ENCODE measurements at regions not wholly inside any gene's neighbourhood (a gene's known extent, or its start where the extent isn't known, plus 50 kb on each side); places are given as distances from the start of the nearest gene placed in this dataset.

DNA sequence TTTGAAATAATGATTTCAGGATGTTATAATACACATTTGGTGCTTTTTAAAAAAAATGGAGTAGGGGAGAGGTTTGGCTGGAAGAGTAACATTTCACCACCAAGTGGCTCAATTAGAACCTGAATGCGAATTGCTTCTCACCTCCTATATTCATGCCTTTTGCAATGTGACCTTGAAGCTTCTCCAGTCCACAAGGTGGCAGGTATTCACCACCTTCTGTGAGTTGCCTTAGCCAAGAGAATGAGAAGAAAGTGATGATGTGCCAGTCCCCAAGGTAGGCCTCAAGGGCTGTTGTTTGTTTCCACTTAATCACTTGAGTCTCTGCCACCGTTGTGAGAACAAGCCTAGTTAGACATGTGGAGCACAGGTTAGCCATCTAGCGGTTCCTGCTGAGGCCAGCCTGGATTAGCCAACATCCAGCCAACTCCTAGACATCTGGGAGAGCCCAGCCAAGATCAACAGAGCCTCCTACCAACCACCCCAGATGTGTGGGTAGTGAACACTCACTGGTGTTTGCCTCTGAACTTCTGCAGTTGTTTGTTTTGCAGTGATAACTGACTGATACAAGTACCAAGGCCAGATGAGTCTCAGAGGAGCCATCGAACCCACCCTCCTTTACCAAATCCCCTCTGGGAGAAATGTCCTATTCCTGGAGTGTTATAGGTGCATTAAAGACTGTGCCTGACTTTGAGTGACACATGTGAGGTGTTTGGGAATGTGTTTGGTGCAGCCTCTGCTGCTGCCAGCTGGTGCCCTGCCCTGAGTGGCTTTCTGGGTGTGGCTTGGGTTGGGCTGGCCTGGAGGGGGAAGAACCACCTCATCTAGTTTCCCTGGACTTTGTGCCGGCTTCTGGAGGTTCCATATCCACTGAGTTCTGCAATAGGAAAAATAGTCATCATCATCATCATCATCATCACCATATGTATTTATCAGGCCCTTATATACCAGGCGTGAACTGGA lies 132.5 kb upstream of the RFLNA start:
- DNase-seq (ENCODE audit: low spot score) = no peak

DNA sequence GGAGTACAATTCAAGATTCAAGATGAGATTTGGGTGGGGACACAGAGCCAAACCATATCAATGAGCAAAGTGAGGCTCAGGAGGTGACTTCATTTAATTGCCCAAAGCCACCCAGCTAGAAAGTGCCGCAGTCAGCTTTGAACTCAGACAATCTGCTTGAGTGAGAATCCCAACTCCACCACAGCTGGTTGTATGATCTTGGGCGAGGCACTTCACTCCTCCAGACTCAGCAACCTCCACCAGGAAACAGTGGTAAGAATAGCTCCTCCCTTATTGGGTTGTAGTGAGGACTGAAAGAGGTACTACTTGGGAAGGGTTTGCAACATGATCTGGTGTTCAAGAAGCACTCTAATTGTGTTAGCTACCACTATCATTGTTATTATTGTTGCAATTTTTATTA lies 129.2 kb upstream of the RFLNA start:
- DNase-seq (ENCODE audit: low spot score) = no peak

DNA sequence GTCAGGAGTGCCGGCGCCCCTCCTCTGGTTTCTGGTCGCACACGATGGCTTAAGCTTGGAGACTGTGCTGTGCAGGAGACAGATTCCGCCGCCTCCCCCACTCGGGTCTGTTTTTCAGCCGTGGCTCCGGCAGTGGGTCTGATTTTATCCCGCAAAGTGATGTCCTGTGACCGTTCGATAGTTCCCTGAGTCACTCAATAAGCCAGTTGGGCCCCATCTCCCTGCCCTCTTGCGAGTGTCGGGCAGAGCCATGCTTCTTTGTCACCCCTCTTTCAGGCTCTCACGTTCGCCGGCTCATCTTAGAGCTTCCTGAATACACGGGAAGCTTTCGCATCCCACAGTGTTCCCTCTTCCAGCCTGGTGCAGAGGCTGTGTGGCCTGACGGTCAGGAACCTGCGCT lies 127.8 kb upstream of the RFLNA start:
- no peak for DNase-seq (ENCODE audit: low spot score)

DNA sequence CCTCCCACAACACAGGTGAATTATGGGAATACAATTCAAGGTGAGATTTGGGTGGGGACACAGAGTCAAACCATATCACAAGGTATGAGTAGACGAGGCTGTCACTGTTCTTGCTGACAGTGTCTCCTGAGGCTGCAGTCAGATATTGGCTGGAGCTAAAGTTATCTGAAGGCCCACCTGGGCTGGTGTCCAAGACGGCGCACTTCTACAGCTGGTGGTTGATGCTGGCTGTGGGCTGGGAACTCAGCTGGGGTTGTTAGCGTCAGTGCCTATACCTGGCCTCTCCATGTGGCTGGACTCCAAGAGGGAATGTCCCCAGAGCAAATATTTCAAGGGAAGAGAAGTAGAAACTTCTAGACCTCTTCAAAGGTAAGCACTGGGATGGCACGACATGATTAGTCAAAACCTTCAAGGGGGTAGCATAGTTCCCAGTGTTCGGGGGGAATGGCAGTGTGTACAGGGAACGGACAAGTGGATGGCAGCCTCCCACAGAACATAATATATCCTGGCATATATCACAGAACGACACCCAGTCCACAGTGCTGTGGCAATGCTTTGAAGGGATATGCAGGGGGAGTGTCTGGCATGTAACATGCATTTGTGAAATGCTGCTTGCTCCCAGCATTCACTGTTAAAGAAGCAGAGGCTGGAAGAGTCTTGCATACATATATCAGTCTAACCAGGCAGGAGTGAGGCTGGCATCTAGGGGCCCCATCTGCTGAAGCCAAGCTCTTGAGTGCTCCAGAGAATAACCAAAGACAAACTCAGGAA lies 126.7 kb upstream of the RFLNA start:
- no peak for DNase-seq (ENCODE audit: low spot score)

DNA sequence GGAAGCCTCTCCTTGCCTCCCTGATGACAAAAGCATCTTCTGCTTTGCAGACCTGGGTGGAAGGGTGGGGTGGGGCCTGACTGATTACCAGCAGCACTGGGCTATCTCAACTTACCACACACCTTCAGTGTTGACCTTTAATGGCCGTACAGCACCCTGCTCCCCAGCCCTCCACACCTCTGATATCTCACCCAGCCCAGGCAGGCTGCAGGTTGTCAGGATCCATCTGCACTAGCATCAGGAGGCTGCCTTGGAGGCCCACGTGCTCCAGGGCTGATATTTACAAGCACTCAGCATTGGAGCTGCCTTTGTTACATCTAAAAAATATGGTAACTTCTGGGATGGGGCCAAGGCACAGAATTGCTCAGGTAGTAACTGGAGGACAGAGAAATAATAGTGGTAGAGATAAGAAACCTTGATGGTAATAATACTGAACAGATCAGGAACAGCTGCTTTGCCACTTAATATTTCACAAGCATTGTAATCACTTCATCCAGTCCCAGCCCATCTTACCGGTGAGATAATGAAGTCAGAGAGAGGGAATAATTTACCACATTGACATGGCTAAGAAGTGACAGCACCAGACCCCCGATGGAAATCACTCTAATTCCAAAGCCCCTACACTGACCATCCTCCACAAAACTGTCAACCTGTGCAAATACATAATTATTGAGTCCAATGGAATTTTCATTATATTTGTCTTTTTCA lies 125.2 kb upstream of the RFLNA start:
- DNase-seq (ENCODE audit: low spot score) = no peak

DNA sequence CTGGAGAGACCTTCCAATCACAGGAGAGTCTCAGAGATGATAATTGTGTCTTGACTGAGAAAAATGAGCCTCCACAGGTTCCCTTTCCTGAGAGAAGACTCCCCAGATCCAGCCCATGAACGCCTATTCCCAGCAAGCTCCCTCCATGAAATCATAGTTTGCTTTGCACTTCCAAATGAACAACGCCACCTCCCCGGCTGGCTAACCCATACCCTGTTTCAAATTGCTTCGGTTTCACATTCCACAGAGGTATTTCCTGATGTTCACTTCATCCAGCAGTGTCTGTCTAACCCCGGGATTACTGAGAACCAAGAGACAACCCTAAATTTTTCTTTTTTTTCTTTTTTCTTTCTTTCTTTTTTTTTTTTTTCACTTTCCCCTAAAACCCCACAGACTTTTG lies 124.1 kb upstream of the RFLNA start:
- no peak for DNase-seq (ENCODE audit: low spot score)

DNA sequence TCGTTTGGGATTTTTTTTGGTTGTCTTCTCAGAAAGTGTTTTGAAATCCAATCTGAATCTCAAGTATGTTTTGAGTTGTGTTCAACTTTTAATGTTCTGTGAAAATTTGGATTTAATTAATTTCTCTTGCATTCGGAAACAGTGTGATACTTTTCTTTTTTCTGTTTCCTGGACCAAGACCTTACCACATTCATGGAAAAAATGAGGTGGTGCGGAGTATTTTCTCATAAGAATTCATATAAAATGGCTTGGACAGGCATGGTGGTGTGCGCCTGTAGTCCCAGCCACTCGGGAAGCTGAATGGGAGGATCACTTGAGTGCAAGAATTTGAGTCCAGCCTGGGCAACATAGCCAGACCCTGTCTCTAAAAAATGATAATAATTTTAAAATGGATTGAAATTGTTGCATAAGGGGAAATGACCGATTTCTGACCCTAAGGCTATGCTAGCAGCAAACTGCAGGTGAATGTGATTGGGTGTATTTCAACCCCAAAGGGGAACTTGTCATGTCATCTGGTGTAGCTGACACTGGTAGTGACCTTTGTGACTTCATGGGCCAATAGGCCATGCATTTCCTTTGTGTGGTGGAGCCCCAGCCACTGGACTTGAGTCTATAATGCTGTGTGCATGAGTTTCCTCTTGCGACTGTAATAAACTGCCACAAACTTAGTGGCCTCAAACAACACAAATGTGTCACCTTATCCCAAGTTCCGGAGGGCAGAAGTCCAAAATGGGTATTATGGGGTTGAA lies 123.5 kb upstream of the RFLNA start:
- no peak for DNase-seq (ENCODE audit: low spot score)

DNA sequence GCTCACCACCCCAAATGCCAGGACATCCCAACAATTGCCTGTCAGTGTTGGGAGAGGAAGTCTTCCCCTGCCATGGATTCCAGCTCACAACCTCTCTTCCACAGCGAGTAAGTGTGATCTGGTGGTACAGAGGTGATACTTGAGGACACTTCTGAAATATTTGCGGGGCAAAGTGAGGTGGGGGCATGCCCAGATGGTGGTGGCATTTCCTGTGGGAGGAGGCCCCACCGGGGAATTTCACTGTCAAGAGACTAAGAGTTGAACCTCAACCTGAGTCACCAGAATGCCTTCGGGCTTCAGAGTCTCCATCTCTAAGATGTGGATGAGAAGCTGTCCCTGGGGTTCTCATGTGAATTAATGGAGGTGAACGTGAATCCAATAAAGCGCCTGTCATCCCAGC lies 122.3 kb upstream of the RFLNA start:
- DNase-seq (ENCODE audit: low spot score) = no peak

DNA sequence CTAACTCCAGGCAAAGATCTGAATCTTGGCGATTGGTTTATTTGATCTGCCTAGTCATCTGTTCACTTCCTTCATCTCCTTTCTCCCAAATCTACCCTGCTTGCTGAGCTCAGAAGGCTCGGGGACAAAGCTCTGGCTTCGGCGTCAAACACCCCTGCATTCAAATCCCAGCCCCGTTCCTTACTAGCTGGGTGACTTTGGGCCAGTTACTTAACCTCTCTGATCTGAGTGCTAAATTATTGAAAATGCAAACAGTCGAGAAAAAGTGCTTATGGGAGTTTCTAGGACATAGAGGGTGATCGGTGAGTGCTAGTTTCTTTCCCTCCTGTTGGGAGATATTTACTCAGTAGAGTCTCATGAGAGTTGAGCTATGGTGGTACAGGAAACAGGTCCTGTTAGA lies 121.2 kb upstream of the RFLNA start:
- no peak for DNase-seq (ENCODE audit: low spot score)

DNA sequence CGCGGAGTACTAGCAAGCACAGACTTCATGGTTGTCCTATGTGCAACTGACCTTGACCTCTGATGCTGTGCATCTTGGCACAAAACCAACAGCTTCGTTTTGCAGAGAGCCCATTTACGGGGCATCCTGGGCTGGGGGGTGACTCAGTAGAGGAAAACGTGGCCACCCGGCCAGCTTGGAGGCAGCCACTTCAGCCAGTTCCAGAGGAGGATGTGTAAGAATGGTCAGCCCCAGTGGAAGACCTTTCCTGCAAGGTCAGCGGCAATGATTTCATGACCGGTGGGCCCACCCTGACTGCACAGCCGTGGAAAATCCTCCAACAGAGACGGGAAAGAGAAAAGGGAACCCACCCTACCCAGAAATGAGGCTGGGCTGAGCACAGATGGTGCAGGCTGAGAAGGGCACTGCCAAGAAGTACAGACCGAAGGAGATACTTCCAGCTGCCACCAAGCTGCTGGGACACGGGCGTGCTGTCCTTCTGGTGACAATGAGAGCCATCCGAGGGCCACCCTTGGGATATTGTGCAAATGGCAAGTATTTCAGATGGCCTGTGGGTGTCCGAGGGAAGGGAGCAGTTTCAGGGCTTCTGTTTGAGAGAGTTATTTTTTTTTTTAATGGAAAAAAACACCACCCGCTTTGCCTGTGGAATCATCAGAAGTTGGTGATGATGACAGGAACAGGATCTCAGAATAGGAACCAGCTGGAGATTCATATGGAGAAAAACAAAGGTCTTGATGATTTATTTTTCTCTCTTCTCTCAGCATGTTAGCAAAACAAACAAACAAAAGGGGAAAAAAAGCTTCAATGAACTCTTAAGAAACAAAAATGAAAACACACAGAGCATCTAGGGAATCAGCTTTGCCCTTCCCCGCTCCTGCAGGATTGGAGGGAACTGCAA lies 120.2 kb upstream of the RFLNA start:
- DNase-seq (ENCODE audit: low spot score) = no peak

DNA sequence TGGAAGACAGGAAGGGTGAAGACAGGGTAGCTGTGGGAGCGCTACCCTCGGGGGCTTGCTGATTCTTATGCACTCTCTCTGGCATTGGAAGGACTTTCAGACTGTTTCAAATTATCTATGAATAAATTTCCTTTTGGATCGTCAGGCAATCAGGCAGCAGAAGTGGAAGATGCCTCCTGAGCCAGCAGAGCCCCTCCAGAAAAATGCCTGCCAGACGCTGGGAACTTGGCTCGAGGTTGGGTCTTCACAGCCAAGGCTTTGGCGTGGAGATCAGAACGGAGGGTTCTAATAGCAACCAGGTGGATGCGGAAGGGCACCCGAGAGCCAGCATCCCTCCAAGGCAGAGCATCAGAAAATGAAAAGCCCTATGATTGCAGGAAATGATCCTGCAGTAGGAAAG lies 119.2 kb upstream of the RFLNA start:
- DNase-seq (ENCODE audit: low spot score) = no peak

DNA sequence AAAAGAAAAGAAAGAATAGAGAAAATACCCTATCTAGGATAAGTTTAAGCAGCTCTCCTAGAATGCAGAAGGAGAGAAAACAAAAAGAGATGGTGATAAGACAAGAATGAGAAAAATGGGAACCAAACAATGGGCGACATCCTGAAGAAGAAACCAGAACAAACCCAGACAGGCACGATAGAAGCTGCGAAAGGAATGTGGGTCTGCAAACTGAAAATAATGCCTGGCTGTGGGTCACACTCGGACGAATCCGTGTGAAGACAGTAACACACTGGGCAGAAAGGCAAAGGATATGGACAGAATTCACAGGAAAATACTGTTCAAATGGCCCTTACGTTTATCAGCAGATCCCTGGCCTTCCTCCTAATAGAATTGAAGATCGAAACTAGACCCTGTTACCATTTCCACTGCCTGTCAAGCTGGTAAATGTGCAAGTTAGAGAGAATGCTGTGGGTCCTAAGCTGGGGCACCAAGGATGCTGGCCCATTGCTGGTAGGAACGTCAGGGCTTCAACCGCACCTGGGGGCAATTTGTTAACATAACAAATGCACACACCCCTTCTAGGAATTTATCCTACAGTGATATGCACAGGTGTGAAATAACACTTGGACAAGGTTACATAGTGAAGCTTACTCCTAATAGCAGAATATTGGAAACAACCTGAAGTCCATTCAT lies 117.5 kb upstream of the RFLNA start:
- no peak for DNase-seq (ENCODE audit: low spot score)

DNA sequence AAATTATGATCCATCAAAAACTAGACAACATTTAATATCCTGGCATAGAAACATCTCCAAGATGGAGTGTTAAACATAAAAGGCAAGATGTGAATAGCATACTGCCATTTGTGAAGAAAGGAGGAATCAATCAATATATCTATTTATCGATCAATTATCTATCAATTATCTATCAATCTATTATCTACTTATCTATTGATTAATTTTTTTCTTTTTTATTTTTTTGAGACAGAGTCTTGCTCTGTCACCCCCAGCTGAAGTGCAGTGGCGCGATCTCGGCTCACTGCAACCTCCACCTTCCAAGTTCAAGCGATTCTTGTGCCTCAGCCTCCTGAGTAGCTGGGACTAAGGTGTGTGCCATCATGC lies 117.0 kb upstream of the RFLNA start:
- DNase-seq (ENCODE audit: low spot score) = no peak

DNA sequence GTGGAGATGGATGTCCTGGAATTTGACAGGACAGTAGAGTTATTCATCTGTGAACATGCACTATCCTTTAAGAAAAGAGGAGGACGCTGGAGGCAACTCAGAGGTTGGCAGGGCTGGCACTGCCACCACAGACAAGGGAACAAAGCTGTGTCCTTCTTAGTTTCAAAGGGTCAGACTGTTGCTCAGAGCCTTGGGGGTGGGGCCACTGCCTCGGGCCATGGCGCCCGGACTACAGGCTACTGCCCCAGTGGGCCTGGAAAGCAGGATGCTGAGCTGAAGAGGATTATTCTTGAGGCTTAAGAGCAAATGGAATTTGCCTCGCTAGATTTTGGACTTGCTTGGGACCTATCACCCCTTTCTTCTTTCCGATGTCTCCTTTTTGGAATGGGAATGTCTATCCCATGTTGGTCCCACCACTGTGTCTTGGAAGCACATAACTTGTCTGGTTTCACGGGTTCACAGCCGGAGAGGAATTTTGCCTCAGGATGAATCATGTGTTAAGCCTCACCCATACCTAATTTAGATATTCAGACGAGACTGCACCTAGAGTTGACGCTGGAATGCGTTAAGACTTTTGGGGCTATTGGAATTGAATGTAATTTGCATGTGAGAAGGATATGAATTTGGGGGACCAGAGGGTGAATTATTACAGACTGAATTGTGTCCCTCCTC lies 114.8 kb upstream of the RFLNA start:
- DNase-seq (ENCODE audit: low spot score) = no peak

DNA sequence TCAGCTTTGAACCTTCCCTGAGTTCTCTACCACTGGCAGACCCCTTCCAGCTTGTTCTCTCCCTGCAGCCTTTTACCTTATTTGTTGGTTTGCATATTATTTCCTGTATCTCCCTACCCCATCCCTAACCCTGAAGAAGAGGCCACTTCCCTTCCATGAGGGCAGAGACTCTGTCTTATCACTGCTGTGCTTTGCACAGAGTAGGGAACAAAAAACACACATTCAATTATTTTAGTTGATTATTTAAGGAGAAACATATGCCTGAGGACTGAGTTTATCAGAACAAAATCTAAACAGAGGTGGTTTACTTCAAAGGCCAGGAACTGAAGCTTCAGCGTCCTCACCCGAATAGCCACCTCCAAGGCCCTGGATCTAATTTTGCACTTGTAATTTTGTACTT lies 111.7 kb upstream of the RFLNA start:
- DNase-seq (ENCODE audit: low spot score) = no peak

DNA sequence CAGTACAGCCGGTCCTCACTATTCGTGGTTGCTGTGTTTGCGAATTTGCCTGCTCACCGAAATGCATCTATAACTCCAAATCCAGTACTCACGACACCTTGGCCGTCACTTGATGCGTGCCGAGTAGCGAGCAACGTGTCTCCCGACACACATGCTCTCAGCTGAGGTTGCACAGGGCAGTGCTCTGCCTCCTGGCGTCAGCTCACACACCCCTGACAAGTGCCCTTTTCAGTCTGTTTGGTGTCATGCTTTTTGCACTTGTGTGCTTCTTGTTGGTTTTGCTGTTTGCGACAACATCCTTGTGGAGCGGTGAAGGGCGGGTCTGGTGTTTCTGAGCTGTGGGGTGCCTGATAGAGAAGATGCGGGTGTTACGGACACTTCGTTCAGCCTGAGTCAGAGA lies 110.4 kb upstream of the RFLNA start:
- no peak for DNase-seq (ENCODE audit: low spot score)

DNA sequence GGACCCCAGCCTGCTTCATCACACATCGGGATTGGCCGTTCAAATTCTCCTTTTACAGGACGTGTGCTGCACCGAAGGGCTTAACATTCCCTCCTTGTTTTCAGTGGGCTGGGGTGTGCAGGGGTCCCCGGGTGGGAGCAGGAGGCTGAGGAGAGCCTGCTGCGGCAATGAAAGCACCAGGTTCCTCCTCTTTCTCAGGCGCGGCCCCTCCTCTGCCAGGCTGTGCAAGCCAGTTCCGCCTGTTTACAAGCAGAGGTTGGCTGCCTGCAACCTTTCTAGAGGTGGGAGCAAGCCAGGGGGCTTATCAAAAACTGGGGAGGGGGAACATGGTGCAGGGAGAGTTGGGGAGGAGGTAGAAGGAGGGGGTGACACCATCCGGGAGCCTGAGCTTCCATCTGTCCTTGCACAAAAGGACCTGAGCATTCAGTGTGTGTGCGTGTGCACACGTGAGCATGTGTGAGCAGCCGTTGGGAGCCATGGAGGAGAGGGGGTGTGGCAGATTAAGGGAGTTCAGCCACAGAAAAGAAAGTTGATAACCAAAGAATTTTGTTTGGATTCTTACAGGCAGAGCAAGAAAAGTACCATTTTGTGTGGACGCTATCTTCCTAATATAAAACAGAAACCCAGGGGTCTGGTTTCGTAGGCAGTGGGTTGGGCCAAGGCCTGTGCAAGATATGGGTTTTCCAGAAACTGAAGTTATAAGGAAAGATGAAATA lies 108.8 kb upstream of the RFLNA start:
- DNase-seq (ENCODE audit: low spot score) = no peak

DNA sequence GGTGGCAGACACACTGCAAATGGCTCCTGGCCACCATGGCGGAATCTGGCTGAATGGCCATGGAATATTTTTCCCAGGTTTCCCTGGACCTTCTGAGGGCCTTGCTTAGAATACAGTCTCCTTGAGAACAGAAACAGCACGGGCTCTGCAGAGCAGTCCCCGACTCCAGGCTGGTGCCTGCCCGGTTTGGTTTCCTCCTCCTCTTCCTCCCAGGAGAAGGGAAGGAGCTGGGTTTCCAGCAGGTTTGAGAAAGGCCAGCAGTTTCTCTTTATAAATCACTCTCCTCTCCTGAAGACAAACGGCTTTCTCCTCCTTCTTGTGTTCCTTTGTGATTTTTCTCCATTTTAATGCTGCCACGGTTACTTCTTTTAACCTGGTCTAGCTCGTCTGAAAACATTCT lies 106.8 kb upstream of the RFLNA start:
- DNase-seq (ENCODE audit: low spot score) = no peak

All from COLO829 (cell line).